IgD-negative memory B cell (primary cell): ENCODE measurements at regions not wholly inside any gene's neighbourhood (a gene's known extent, or its start where the extent isn't known, plus 50 kb on each side); places are given as distances from the start of the nearest gene placed in this dataset.
A peak's percentile ranks its signal among the peaks of the same experiment; 100 is the strongest.

Experiments used
- H3K27ac Mint-ChIP-seq, 3 donors: one replicate each; pipeline ENCODE4 v1.8.0; 2020 to 2022; ENCODE audit warnings: mild to moderate bottlenecking in 3 of 3, mixed read lengths in 3 of 3, moderate library complexity in 1 of 3
- H3K27me3 Mint-ChIP-seq: one replicate; pipeline ENCODE4 v1.8.0; 2021; ENCODE audit warnings: mixed read lengths
- H3K36me3 Mint-ChIP-seq: one replicate; pipeline ENCODE4 v1.8.0; 2020; ENCODE audit warnings: mild to moderate bottlenecking, mixed read lengths
- H3K4me1 Mint-ChIP-seq, 3 donors: one replicate each; pipeline ENCODE4 v1.8.0; 2020 to 2022; ENCODE audit warnings: mixed read lengths in 3 of 3, mild to moderate bottlenecking in 1 of 3
- H3K4me3 Mint-ChIP-seq, 4 donors: one replicate each; pipeline ENCODE4 v1.8.0; 2020 to 2022; ENCODE audit warnings: mild to moderate bottlenecking in 4 of 4, mixed read lengths in 4 of 4, moderate library complexity in 3 of 4
- H3K9me3 Mint-ChIP-seq, 3 donors: one replicate each; pipeline ENCODE4 v1.8.0; 2020 to 2021; ENCODE audit warnings: mixed read lengths in 3 of 3, mild to moderate bottlenecking in 1 of 3

DNA sequence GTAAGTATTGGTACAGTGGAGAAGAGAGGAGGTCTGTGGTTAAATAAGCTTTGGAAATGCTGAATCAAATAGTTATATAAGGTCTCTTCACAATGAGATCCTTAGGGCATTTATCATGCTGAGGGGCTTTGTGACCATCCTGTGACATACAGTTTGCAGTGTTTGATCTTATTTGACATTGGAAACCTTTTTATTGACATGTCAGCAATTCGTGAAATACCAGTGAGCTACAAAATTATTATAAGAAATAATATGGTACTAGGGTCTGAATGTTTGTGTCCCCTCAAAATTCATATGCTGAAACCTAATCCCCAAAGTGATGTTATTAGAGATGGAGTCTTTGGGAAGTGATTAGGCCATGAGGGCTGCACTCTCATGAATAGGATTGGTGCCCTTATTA, 98.4 kb downstream of the MID1IP1 start:
- Mint-ChIP-seq H3K27me3 (peaks cover 2% of the 10 kb centered on the region), H3K27ac (no peak overlapping the region), H3K4me1 (no peaks in the 10 kb centered on the region), H3K36me3 (no peaks in the 10 kb centered on the region), H3K9me3 (no peaks in the 10 kb centered on the region), H3K4me3 (no peak overlapping the region)

DNA sequence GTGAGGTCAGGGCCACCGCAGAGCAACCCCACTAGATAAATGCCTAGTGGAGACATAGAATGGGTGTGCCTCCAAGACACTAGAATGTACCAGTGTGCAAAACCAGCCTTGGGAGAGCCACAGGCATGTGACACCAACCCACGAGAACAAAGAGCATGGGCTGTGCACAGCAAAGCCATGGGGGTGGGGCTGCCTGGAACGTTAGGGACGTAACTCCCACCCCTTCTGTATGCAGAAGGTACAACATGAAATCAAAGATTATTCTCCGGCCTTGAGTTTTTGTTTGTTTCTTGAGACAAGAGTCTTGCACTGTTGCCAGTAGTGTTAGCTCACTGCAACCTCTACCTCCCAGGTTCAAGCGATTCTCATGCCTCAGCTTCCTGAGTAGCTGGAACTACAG, 99.5 kb downstream of the MID1IP1 start:
- Mint-ChIP-seq H3K4me1 (no peaks in the 10 kb centered on the region), H3K27ac (peak overlapping the region in 1 of 3 donors; percentile 35), H3K27me3 (no peaks in the 10 kb centered on the region), H3K9me3 (no peaks in the 10 kb centered on the region), H3K4me3 (no peak overlapping the region), H3K36me3 (no peaks in the 10 kb centered on the region)

DNA sequence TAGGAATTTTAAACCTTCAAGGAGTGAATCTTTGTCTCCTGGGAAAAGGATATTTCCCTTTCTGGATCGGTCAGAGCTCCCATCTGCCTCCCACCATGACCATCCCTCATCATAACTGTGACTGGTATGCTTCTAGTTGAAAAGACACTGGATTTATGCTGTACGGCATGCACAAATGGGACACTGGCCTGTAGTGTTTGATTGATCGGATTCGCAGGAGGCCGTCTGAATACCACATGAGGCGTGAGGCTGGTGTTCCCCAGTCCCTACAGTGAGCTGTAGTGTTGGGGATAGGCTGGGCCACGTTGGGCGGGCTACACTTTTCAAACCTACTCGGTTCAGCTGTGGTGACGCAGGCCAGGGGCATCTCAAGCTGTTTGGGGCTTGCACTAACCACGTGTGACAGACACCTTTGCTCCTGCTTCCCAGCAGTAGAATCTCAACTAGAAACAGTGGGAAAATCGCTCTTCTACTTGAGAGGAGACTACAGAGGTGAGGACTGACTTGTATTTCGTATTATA, 101.8 kb downstream of the MID1IP1 start:
- no peaks in the 10 kb centered on the region for H3K36me3 Mint-ChIP-seq
- no peaks in the 10 kb centered on the region for H3K4me1 Mint-ChIP-seq
- no peak overlapping the region for H3K4me3 Mint-ChIP-seq
- H3K27me3 Mint-ChIP-seq, result no peaks in the 10 kb centered on the region
- no peak overlapping the region for H3K27ac Mint-ChIP-seq
- H3K9me3 Mint-ChIP-seq, result no peaks in the 10 kb centered on the region

DNA sequence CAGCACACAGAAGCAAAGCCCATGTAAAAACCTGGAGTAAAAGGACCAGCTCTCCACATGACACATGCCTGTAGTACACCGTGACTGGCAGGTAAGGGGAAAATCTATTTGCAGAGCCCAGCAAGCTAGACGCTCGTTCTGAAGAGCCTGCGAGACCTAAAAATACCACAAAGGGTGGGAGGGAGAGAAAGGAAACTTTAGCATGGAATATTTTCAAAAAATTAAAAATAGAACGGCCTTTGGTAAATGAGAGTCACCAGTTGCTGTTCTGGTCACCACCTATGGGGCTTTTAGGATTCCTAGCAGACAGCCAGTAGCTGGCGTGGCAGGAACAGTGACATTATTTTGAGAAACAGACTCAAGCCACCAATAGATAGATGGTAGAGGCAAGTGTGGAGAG, 115.5 kb downstream of the MID1IP1 start:
- peaks cover 2% of the 10 kb centered on the region for H3K27me3 Mint-ChIP-seq
- H3K4me3 Mint-ChIP-seq, result peak overlapping the region in 1 of 4 donors; percentile 43
- H3K36me3 Mint-ChIP-seq, result peaks cover 3% of the 10 kb centered on the region
- no peak overlapping the region for H3K27ac Mint-ChIP-seq
- peaks cover 0 to 7% (median 7%) of the 10 kb centered on the region in 3 donors for H3K9me3 Mint-ChIP-seq
- H3K4me1 Mint-ChIP-seq, result no peaks in the 10 kb centered on the region

DNA sequence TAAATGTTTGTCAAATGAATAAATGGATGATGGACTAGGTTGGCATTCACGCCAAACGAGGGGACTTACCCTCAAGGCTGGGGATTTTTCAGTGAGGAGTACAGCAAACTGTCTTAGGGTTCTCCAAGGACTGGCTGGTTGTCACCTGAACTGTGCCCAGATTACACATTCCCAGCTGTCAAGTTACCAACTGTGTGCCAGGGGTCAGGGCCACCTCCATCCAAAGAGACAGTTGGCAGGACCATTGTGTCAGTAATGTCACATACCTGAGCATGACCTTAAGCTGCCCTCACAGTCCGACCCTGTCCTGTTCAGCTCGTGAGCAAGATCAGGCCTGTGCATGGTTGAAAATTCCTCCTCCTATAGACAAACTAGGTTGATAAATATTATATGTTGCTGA, 116.7 kb downstream of the MID1IP1 start:
- no peak overlapping the region for H3K4me3 Mint-ChIP-seq
- H3K27ac Mint-ChIP-seq, result no peak overlapping the region
- H3K36me3 Mint-ChIP-seq, result peaks cover 2% of the 10 kb centered on the region
- H3K4me1 Mint-ChIP-seq, result no peaks in the 10 kb centered on the region
- peaks cover 2% of the 10 kb centered on the region for H3K27me3 Mint-ChIP-seq
- peaks cover 0 to 6% (median 4%) of the 10 kb centered on the region in 3 donors for H3K9me3 Mint-ChIP-seq

DNA sequence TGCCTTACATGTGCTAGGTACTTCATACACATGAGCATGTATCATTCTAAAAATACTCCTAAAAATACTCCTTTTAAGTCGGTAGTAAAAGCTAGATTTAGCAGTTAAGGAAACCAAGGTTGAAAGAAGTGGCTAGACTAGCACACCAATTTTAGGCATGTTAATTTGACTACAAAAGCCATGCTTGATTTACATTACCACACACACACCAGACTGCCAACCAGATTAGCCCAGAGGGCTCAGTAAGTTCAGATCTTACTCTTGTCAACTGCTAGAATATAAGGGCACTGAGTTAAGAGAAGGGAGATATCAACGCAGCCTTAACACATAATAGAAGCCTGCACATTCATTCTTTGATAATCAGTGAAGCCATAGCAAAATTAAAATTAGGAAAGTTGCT, 117.9 kb downstream of the MID1IP1 start:
- peaks cover 1% of the 10 kb centered on the region for H3K36me3 Mint-ChIP-seq
- H3K4me3 Mint-ChIP-seq, result no peak overlapping the region
- peaks cover 0 to 3% (median 3%) of the 10 kb centered on the region in 3 donors for H3K9me3 Mint-ChIP-seq
- no peak overlapping the region for H3K27ac Mint-ChIP-seq
- H3K27me3 Mint-ChIP-seq, result peaks cover 2% of the 10 kb centered on the region
- H3K4me1 Mint-ChIP-seq, result no peaks in the 10 kb centered on the region

DNA sequence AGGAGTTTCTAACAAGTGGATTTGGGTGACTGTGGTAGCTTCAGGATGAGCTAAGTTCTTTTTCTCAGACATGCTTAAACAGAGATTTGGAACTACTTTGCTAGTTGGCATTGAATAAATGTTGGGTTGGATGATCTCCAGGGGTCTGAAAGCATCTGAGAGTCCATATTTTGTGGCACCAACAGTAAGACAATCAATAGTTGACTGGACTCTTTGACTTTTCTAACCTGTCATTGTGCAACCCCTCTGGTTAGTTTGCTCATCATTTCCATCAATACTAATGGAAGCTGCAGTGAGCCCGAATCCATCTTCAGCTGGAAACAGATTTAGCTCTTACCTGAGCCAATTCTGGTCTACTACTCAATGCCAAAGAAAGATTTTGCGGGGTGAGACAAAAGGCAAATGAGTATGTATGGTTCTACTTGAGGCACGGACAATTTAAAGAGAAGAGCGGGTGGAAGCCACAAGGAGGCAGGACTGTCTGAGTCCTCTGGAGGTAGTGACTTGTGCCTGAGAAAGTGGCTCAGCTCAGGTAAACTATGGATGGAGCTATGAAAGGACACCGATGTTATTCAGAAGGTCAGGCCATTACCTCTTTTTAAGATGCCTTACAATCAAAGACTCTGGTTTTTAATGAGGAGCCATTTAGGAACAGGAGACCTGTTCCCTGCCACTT, 118.7 kb downstream of the MID1IP1 start:
- H3K36me3 Mint-ChIP-seq, result peaks cover 1% of the 10 kb centered on the region
- H3K9me3 Mint-ChIP-seq, result peaks cover 0 to 2% (median under 1%) of the 10 kb centered on the region in 3 donors
- no peaks in the 10 kb centered on the region for H3K4me1 Mint-ChIP-seq
- peaks cover 2% of the 10 kb centered on the region for H3K27me3 Mint-ChIP-seq
- H3K4me3 Mint-ChIP-seq, result no peak overlapping the region
- no peak overlapping the region for H3K27ac Mint-ChIP-seq

DNA sequence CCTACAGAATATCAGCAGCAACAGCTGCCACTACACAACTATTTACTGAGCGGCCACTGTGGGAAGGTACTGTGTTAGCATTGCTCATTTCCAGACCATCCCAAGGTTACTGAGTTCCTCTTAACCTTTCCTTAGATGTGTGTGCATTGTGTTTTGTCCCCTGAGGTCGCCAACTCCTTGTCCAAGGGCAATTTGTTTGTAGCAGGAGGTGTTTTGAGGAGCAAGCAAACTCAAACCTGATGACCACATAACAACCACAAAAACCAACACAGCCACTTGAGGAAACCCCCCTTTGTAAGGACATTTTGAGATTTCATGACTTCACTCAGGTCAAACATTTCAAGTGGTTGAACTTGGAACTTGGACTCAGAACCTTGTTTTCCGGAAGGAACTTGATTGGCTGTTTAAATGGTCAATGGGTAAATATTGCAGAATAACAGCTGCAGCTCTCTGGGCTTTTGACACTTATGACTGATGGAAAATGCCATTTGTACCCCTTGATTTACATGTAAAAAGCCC, 122.3 kb downstream of the MID1IP1 start:
- Mint-ChIP-seq H3K9me3 (no peaks in the 10 kb centered on the region), H3K27ac (no peak overlapping the region), H3K4me1 (no peaks in the 10 kb centered on the region), H3K36me3 (peaks cover 1% of the 10 kb centered on the region), H3K4me3 (no peak overlapping the region), H3K27me3 (peaks cover 2% of the 10 kb centered on the region)

DNA sequence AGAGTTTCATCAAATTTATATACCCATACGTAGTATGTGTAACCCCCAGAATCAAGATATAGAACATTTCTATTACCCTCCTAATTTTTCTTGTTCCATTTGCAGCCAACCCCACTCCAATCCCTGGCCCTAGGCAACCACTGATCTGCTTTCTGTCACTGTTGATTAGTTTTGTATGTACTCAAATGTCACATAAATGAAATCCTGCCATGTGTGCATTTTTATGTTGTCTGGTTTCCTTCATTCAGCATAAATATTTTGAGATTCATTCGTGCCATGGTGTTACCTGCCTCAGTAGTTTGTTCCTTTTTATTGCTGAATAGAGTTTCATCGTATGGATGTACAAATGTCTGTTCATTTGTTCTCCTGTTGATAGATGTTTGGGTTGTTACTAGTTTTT, 126.3 kb downstream of the MID1IP1 start:
- H3K27me3 Mint-ChIP-seq, result peaks cover 2% of the 10 kb centered on the region
- peaks cover 1% of the 10 kb centered on the region for H3K36me3 Mint-ChIP-seq
- H3K9me3 Mint-ChIP-seq, result peaks cover 0 to 3% (median 0%) of the 10 kb centered on the region in 3 donors
- H3K27ac Mint-ChIP-seq, result no peak overlapping the region
- no peaks in the 10 kb centered on the region for H3K4me1 Mint-ChIP-seq
- no peak overlapping the region for H3K4me3 Mint-ChIP-seq

DNA sequence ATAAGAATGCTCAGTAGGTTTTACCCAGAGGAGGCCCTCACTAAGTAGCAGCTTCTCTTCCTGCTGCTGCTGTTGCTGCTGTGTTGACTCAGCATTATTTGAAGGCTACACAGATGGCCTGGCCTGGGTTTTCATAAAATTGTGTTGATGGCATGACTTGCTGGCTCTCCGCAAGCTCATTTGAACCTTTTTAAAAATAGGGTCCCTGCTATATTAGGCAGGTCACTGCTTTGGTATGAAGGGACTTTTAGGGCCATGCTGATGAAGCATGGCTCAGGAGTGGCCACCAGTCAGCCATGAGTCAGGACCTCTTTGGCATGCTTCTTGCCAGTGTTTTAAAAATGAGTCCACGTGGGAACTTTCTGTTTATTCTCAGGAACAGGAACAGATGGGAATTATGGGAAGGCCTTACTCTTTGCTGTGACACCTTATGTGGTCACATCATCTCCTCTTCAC, 128.7 kb downstream of the MID1IP1 start:
- Mint-ChIP-seq H3K4me1 (no peaks in the 10 kb centered on the region), H3K4me3 (no peak overlapping the region), H3K9me3 (peaks cover 0 to 3% (median 0%) of the 10 kb centered on the region in 3 donors), H3K36me3 (peaks cover 1% of the 10 kb centered on the region), H3K27me3 (peaks cover 2% of the 10 kb centered on the region), H3K27ac (no peak overlapping the region)

DNA sequence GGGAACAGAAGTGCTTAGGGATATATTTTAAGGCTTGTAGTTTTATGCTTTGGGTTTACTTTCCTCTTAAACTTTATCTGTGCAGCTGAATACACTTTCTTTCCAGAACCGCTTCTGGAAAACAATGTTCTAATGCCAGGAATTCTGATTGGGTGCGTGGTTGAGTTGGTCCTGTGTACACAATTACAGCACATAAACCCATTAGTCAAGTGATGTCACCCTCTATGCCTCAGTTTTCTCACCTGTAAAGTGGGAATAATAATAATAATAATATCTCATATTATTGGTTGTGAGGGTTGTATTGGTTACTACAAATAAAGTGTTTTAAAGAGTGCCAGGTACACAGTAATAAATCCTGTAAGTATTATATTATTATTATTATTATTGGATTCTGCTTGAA, 129.2 kb downstream of the MID1IP1 start:
- Mint-ChIP-seq H3K4me1 (no peaks in the 10 kb centered on the region), H3K9me3 (peaks cover 0 to 3% (median 0%) of the 10 kb centered on the region in 3 donors), H3K27ac (no peak overlapping the region), H3K36me3 (peaks cover under 1% of the 10 kb centered on the region), H3K27me3 (peaks cover 2% of the 10 kb centered on the region), H3K4me3 (no peak overlapping the region)

DNA sequence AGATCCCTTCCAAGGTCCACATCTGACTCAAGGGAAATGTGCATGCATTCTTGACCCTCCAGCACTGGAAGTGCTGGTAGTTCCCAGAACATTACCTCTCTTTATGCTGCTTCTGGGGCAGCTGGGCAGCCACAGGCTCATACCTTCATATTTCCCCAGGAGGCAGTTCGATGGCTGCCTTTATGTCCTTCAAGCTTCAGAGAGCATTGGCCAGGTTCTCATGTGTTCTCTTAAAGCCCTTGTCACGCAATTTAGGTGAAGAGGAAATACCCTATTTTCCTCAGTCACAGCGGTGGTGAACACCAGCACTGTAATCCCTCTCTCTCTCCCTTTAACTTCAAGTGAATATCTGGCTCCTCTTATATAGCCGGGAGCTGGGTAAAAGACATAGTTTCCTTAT, 134.3 kb downstream of the MID1IP1 start:
- Mint-ChIP-seq H3K27ac (no peak overlapping the region), H3K9me3 (peaks cover 0 to 3% (median 0%) of the 10 kb centered on the region in 3 donors), H3K27me3 (no peaks in the 10 kb centered on the region), H3K4me1 (no peaks in the 10 kb centered on the region), H3K4me3 (no peak overlapping the region), H3K36me3 (no peaks in the 10 kb centered on the region)

DNA sequence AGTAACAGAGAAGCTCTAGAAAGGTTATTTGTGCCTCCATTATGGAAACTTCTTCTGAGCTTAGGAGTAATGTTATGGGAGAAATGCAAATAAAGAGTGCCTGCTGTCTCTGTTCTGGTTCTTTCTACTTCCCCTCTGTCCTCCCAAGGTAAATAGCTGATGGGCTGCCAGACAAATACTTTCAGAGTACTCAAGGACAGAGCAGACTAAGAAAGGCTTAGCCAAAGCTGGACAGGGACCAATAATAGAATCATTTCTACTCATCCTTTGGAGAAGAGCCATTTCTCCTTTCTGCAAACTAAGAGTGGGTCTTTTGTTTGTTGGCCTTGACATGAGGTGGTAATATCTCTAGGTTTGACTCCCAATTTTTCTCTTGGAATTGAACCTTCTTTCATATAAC, 136.1 kb downstream of the MID1IP1 start:
- Mint-ChIP-seq H3K9me3 (peaks cover 0 to 11% (median 0%) of the 10 kb centered on the region in 3 donors), H3K27me3 (no peaks in the 10 kb centered on the region)

DNA sequence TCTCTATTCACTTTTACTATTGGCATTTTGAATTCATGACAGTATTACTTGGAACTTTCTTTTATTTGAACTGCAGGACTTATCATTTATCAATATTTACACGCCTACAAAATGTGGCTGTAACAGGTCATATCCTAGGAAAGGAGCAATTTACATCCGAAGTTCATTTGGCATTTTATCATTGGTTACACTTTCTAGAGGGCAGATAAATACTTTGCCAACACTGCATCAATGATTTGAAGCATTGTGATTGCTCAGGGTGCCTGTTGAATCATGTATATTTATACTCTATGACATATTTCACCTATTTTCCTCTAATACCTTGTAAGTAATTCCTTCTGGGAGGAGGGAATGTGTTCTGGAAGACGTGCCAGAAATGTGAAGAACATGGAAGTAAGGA, 136.7 kb downstream of the MID1IP1 start:
- no peaks in the 10 kb centered on the region for H3K27me3 Mint-ChIP-seq
- no peaks in the 10 kb centered on the region for H3K36me3 Mint-ChIP-seq
- no peak overlapping the region for H3K4me3 Mint-ChIP-seq
- no peaks in the 10 kb centered on the region for H3K4me1 Mint-ChIP-seq
- peaks cover 0 to 11% (median 0%) of the 10 kb centered on the region in 3 donors for H3K9me3 Mint-ChIP-seq
- H3K27ac Mint-ChIP-seq, result no peak overlapping the region

More for the DNA sequence above, 136.1 kb downstream of the MID1IP1 start:
- no peak overlapping the region for H3K27ac Mint-ChIP-seq
- no peak overlapping the region for H3K4me3 Mint-ChIP-seq
- no peaks in the 10 kb centered on the region for H3K36me3 Mint-ChIP-seq
- H3K4me1 Mint-ChIP-seq, result no peaks in the 10 kb centered on the region

DNA sequence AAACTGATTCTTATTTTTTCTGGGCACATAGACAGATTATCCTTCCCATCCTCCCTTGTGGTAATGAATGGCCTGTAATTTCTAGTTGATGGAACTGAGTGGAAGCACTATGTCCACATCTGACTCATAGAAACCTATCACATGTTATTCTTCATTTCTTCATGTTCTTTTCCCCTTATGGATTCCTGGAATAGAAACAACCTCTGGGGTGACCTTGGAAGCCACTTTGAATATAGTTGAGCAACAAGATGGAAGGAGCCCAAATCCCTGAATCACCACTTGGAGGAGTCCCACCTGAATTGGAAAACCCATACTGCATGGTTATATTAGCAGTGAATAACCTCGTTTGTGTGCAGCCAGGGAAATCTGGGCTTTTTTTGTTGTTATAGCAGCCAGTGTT, 137.8 kb downstream of the MID1IP1 start:
- Mint-ChIP-seq H3K4me1 (no peaks in the 10 kb centered on the region), H3K9me3 (peaks cover 0 to 11% (median 0%) of the 10 kb centered on the region in 3 donors), H3K36me3 (no peaks in the 10 kb centered on the region), H3K27ac (peak overlapping the region in 1 of 3 donors; percentile 33), H3K4me3 (no peak overlapping the region), H3K27me3 (no peaks in the 10 kb centered on the region)

DNA sequence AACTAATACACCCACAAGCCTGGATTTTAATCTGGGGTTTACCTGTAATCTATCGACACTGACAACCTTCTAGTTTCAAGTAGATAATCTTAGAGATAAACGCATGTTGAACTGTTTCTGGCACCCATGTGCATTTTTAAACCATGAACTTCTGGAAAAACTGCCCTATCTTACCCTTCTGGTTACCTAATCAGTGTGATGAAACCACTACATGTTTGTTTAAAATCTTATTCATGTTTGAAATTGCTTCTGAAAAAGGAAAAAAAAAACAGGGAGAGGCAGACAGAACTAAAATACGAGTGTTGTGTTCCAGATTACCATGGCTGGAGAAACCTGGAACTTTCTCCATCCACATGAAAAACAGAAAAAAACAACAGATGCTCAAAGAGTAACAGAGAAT, 139.3 kb downstream of the MID1IP1 start:
- H3K27ac Mint-ChIP-seq, result no peak overlapping the region
- H3K36me3 Mint-ChIP-seq, result no peaks in the 10 kb centered on the region
- no peaks in the 10 kb centered on the region for H3K27me3 Mint-ChIP-seq
- no peaks in the 10 kb centered on the region for H3K4me1 Mint-ChIP-seq
- H3K4me3 Mint-ChIP-seq, result no peak overlapping the region
- peaks cover 0 to 11% (median 2%) of the 10 kb centered on the region in 3 donors for H3K9me3 Mint-ChIP-seq
